ENCODE measurements at regions not wholly inside any gene's neighbourhood (a gene's known extent, or its start where the extent isn't known, plus 50 kb on each side); places are given as distances from the start of the nearest gene placed in this dataset.
"Not testable (repeated sequence)": the region's sequence is repeated elsewhere in the genome, so short reads cannot be mapped to it uniquely, and the experiment has no call there.

DNA sequence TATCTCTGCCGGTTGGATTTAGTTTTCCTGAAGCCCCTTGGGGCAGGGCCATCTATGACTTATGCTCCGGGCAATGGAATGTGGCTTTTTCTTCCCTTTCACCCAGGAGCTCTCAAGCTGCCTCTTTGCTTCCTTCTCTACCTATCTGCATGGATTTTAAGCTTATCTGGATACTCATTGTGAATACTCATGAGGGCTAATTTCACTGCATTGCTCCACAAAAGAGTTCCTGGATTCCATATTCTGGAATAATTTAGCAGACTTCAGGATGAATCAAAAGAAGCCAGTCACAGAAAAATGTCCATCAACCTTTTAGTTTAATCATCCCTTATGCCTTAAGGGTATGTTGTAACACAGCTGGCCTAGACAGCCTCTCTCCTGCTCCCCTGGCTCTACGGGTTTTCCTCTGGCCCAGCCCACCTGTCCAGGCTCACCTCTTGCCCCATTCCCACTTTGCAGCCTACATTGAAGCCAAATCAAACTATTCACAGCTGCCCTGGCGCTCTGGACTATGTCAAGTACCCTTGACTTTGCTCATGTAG is 122.8 kb upstream of the RMDN2 start:
- no peak for TF ChIP-seq CTCF (IDR thresholded peaks at IDR 0.05)
- ATAC-seq (ENCODE audit: low FRiP score) (peak; percentile 59), DNase-seq (ENCODE audit: low spot score) (no peak)

DNA sequence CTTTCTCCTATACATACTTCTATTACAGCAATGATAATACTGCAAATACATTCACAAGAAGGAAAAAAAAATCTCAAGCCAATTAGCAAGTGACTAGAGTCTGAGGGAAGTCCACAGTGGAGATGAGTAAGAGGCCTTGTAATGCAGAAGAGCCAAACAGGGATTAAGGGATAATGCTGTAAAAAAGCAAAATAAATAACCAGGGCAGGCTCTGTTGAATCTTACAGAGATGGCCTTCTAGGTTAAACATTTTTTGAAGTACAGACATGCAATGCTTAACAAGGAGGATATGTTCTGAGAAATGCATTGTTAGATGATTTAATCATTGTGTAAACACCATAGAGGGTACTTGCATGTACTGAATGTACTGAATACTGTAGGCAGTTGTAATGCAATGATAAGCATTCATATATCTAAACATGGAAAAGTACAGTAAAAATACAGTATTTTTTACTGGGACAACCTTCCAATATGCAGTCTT is 122.1 kb upstream of the RMDN2 start:
- DNase-seq (ENCODE audit: low spot score), result no peak
- no peak for ATAC-seq (ENCODE audit: low FRiP score)
- no peak for TF ChIP-seq CTCF (IDR thresholded peaks at IDR 0.05)

GRCh38 chr2:37806004-37806403 is 119.1 kb upstream of the RMDN2 start:
- not testable (repeated sequence) for DNase-seq (ENCODE audit: low spot score); ATAC-seq (ENCODE audit: low FRiP score)

DNA sequence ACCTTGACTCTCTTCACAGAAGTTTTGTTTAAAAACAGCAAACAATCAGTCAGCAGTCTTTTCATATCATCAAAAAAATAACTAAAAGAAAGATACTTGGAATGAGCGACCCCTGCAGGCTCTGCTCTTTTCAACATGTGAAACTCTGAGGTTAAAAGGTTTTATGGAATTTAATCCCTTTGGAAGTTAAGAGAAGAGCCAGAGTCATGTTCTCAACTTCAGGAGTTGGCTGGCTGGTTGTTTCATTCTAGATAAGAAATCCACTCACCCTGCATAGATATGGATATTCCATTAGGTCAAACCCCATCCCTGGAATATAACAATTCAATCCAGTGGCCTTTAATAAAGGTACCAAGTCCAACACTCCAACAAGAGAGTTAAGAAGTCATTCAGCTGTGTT is 115.6 kb upstream of the RMDN2 start:
- ATAC-seq (ENCODE audit: low FRiP score) (no peak), DNase-seq (ENCODE audit: low spot score) (no peak)
- TF ChIP-seq CTCF (IDR thresholded peaks at IDR 0.05), result no peak

DNA sequence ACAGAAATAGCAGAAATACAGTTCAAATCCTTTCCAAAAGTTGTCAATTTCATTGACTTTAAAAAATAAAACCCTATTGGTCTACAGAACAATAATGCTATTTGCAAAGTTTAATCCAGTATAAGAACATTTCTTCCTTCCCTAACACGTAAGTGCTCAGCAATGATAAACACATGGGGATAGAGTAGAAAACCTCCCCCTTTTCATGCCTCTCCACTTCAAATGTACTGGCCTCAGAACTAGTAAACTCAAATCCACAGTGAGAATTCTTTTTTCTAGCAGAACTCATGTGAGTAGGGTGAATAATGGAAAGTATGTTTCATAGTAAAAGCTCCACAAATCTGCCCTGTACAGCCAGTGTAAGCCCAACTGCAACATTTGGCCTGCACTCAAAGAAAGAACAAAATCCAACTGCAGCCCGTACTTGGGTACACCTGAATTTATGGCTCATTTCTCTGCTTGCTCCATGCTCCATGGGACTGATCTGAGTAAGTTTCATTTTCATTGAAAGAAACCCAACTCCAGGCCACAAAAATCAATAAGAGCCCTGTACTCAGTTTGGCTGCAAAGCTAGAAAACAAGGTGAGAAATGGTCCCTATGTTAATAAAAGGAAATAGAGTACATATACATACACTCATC is 115.0 kb upstream of the RMDN2 start:
- DNase-seq (ENCODE audit: low spot score) (no peak), ATAC-seq (ENCODE audit: low FRiP score) (no peak)
- TF ChIP-seq CTCF (IDR thresholded peaks at IDR 0.05), result no peak

DNA sequence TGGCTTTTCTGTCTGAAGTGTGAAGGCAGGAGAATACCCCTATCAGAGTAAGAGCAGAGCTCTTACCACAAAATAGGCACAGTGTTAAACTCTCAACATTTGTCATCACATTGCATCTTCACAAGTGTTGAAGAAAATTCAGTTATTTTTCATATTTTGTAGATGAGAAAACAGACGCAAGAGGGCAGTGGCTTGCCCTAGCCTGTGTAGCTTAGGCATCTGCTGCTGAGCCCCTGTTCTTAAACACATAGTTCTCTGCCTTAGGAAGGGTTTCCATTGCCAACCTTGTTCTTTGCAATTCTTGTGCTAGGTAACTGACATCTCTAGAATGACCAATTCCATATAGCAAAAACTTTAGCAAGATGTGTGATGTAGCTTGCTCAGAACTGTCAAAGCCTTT is 112.7 kb upstream of the RMDN2 start:
- DNase-seq (ENCODE audit: low spot score) (no peak), ATAC-seq (ENCODE audit: low FRiP score) (no peak)
- no peak for TF ChIP-seq CTCF (IDR thresholded peaks at IDR 0.05)

GRCh38 chr2:37812941-37813730 is 112.0 kb upstream of the RMDN2 start:
- no peak for TF ChIP-seq CTCF (IDR thresholded peaks at IDR 0.05)
- ATAC-seq (ENCODE audit: low FRiP score) (no peak), DNase-seq (ENCODE audit: low spot score) (no peak)
